GM13976 (cell line): ENCODE measurements at regions not wholly inside any gene's neighbourhood (a gene's known extent, or its start where the extent isn't known, plus 50 kb on each side); places are given as distances from the start of the nearest gene placed in this dataset.

Experiments used
- DNase-seq: peaks from one replicate; pipeline ENCODE4 v3.0.0; 2012; ENCODE audit warnings: low spot score
- CTCF ChIP-seq: IDR thresholded peaks from 2 replicates; pipeline ENCODE4 v1.5.1; 2012; ENCODE audit warnings: borderline replicate concordance, mild to moderate bottlenecking; ENCODE audit not compliant: insufficient read depth; ENCODE audit errors: extremely low read depth, missing control alignments, control extremely low read depth
- in situ Hi-C: fragments of 300-500 bp; cut with MboI; formaldehyde crosslinking; loops from one replicate; pipeline ENCODE4 v1.12.0; 2022; ENCODE audit warnings: low sequenced_read_pairs, mixed read lengths, inconsistent platforms; ENCODE audit not compliant: unreplicated experiment

- TF ChIP-seq CTCF = no peak
- in situ Hi-C loops = no loop called here
- no peak for DNase-seq
Observed at GRCh38 chr15:62834686-62835329, 207.7 kb upstream of the TPM1 start.

GRCh38 chr15:62835351-62835750 is 207.2 kb upstream of the TPM1 start:
- in situ Hi-C loops = no loop called here
- no peak for TF ChIP-seq CTCF

GRCh38 chr15:62835762-62836161 is 206.8 kb upstream of the TPM1 start:
- TF ChIP-seq CTCF = no peak
- no peak for DNase-seq
- in situ Hi-C loops = no loop called here

More at GRCh38 chr15:62835351-62835750, 207.2 kb upstream of the TPM1 start:
- DNase-seq = no peak

- no peak for DNase-seq
- in situ Hi-C loops = no loop called here
- no peak for TF ChIP-seq CTCF
Observed at GRCh38 chr15:62840526-62841268, 201.8 kb upstream of the TPM1 start.

GRCh38 chr15:62841269-62841628 is 201.3 kb upstream of the TPM1 start:
- in situ Hi-C loops = no loop called here
- no peak for DNase-seq
- no peak for TF ChIP-seq CTCF

DNA sequence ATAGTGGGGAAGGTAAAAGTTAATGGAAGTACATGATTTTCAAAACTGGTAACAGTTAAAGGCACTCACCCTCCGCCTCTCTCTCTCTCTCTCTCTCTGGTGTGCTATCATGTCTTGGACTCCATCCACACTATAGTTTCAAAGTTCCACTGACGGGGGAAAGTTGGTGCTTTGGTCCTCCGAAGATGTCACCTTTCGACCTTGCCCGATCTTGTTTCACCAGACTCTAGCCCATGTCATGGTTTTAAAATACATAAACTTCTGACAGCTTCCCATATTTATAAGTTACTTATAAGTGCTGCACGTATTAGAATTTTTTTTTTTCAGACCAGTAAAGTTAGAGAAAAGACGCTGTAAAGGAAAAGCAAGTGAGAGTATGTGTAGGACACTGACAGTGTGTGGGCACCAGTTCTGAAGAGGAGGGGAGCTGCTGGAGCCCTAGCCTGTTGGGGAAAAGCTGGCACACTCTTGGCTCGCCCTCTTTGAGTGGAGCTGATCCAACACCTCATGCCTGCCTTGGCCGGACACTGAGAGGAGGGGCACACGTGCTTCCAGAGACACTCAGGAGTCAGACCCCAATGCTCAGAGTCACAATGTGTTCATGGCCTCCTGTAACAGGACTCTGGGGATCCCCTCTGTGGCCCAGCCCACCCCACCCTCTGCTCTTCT is 200.5 kb upstream of the TPM1 start:
- no peak for TF ChIP-seq CTCF
- in situ Hi-C loops = no loop called here
- DNase-seq = no peak
